HG03558 (cell line): ENCODE measurements at regions not wholly inside any gene's neighbourhood (a gene's known extent, or its start where the extent isn't known, plus 50 kb on each side); places are given as distances from the start of the nearest gene placed in this dataset.

Experiments
- ATAC-seq: cut with Tn5 transposase; IDR thresholded peaks from one replicate; pipeline ENCODE4 v1.9.1; 2021; ENCODE audit warnings: moderate number of reproducible peaks; ENCODE audit not compliant: unreplicated experiment; ENCODE audit errors: extremely low read depth

GRCh38 chr20:52596256-52596655 is 375.9 kb upstream of the TSHZ2 start:
- no peak for ATAC-seq

DNA sequence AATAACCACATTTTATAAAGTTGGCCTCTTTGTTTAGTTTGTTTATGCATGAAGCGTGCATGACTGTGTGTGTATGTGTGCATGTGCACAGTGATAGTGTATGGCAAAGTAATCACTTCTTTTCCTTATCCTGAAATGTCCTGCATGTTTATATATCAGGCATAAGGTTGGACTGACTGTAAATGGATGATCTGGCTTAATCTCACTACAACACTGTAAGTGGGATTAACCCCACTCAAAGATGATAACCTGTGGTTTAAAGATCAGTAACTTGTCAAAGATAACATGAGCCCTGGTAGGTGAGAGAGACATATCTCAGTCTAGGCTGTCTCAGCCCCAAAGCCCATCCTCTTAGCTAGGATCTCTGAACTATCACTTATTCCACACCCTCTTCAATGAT is 376.6 kb upstream of the TSHZ2 start:
- no peak for ATAC-seq

- ATAC-seq = no peak
These were observed 378.5 kb upstream of the TSHZ2 start for GRCh38 chr20:52593654-52594053.

- ATAC-seq = no peak
These were observed 379.6 kb upstream of the TSHZ2 start for GRCh38 chr20:52592567-52592966.

DNA sequence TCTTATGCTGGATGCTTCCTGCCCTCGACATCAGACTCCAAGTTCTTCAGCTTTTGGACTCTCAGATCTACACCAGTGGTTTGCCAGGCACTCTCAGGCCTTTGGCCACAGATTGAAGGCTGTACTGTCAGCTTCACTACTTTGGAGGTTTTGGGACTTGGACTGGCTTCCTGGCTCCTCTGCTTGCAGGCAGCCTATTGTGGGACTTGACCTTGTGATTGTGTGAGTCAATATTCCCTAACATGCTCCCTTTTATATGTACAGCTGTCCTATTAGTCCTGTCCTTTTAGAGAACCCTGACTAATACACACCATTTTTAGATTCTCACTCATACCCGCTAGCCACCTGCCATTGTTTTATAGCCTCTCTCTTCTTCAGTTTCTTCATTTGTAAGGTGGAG is 382.1 kb upstream of the TSHZ2 start:
- no peak for ATAC-seq

DNA sequence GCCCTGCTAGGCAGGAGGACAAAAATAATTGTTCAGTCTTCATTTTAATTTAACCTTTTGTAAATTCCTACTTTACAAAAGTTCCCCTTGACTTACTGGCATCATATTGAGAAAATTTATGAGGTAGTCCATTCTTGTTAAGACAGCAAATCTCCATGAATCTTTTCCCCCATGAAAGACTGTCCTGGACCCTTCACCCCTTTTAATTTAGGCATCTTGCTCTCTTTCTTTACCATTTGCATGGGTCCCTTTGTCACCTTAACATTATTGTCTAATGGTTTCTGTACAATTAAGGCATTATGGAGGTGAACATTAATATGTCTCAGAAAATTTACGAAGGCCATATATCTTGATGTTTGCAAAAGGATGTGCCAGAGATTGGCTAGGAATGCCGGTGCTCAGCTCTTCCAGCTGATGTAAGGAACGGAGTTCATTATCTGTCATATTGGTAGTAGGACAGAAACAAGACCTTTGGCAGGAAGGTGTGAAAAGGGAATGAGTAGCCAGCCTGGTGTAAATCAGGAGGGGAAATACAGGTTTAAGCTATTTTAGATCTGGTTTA is 382.8 kb upstream of the TSHZ2 start:
- no peak for ATAC-seq

GRCh38 chr20:52586660-52587059 is 385.5 kb upstream of the TSHZ2 start:
- ATAC-seq = no peak

GRCh38 chr20:52585333-52585732 is 386.8 kb upstream of the TSHZ2 start:
- no peak for ATAC-seq

GRCh38 chr20:52578559-52578958 is 387.0 kb upstream of the ZFP64 start:
- ATAC-seq = no peak

GRCh38 chr20:52577696-52578095 is 386.1 kb upstream of the ZFP64 start:
- ATAC-seq = no peak

- ATAC-seq = no peak
These were observed 381.1 kb upstream of the ZFP64 start for GRCh38 chr20:52572687-52573086.

- ATAC-seq = no peak
These were observed 377.6 kb upstream of the ZFP64 start for GRCh38 chr20:52569201-52569600.

GRCh38 chr20:52565614-52566013 is 374.0 kb upstream of the ZFP64 start:
- ATAC-seq = no peak

DNA sequence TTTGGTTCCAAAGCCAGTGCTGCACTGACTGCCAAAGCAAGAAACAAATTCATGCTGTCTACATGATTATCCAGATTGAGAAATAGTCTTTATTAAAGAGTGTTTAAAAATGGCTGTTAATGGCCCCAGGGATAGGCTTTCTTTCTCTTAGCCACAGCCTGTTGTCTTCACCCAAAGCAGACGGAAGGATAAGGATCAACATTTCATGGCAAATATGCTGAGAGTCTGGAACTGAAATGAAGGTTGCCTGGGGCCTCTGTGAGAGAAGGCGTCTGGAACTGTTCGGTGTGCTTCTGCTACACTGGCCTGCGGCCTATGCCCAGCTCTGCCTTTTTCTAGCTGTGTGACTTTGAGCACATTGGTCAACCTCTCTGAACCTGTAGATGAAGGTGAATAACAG is 373.0 kb upstream of the ZFP64 start:
- no peak for ATAC-seq

DNA sequence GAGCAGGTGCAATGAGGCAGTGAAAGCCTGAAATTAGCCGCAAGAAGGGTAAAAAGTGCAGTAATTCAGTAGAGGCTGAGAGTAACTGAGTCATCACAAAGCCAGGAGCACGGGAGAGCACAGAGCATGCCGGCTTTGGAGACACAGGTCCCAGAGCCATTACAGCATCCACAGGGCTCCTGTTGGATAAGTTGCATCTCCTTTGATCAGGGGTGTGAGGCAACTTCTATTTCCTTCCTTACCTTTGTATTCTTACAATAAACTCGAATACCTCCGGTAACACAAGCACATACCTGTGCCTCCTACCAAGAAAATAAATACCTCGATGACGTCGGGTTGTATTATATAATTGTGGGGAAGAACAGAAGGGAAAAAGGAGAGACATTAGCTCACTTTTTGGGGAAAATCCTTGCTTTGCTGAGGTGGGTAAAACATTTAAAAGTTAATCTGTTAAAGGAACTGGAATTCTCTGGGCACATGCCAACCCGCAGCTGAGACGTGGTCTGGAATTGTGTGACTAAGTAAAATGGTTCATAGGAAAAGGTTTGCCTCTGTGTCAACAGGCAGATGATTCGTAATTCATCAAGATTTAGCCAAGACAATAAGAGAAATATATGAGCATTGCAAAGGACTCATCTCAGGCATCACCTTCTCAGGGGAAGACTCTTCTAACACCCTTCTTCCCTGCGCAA is 360.7 kb upstream of the ZFP64 start:
- ATAC-seq = no peak

- no peak for ATAC-seq
These were observed 350.6 kb upstream of the ZFP64 start for GRCh38 chr20:52542131-52542530.

- no peak for ATAC-seq
These were observed 348.9 kb upstream of the ZFP64 start for GRCh38 chr20:52540509-52540908.

- ATAC-seq = no peak
These were observed 348.3 kb upstream of the ZFP64 start for GRCh38 chr20:52539891-52540290.

DNA sequence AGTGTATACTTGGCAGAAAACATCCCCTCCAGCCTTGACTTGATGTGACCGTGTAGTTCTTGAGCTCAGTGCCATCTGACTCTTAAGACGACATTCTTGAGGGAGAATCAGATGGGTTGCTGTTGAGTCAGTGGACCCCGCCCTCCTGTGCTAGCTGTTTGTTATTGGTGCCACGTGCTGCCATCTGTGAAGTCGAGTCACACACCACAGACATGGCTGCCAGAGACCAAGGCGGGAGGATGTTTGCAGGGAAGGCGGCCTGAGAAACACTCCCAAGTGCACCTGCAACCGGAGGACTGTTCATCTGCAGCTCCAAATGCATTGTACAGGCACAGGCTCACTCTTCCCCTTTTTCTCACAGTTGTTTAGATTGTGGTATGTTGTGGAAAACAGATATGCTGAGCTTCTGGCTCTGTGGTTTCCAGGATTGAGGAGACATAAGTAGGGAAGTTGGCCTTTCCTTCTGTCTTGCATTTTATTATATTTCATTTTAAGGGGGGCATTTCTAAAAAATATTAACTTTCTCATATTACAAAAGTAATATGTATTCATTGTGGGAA is 345.3 kb upstream of the ZFP64 start:
- ATAC-seq = no peak

- no peak for ATAC-seq
These were observed 344.5 kb upstream of the ZFP64 start for GRCh38 chr20:52536040-52536439.

DNA sequence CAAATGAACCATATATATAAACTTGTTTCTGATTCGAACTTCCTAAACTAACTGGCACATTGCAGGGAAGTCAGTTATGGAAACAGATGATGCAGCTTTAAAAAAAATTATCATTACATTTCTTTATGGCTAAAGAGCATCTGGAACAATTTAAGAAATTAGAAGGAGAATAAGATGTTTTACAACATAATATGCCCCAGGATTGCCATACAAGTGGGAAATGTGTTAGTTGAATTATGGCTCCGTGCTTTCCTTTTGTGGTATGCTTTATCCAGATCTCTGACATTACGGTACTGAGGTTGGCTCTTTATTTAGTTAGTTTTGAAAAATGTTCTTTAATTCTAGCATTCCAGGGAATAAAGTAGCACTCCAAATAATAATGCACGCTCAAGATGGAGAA is 343.0 kb upstream of the ZFP64 start:
- no peak for ATAC-seq

DNA sequence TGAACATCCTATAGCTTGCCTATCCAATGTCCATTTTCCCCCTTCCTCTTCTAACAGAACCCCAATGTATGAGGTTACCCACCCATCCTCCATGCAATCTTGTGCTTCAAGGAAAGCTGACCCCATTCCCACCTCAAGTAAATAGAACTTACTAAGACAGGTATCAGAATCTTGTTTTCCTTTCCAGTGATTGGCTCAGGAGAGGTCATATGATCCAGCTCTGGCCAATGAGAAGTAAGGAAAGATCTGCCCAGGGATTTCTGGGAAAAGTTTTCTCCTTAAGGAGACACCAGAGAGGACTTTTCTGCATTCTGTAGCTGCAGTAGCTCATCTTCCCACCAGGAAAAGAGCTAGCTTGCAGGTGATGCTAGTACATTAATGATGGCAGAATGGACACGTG is 341.8 kb upstream of the ZFP64 start:
- ATAC-seq = no peak
